NB4 (cell line): ENCODE measurements at regions not wholly inside any gene's neighbourhood (a gene's known extent, or its start where the extent isn't known, plus 50 kb on each side); places are given as distances from the start of the nearest gene placed in this dataset.
"Not testable (repeated sequence)": the region's sequence is repeated elsewhere in the genome, so short reads cannot be mapped to it uniquely, and the experiment has no call there.

Experiments
- DNase-seq: peaks from one replicate; pipeline ENCODE4 v3.0.0; 2010; ENCODE audit warnings: low read depth
- H3K4me3 ChIP-seq: one replicate; pipeline ENCODE4 v1.5.1; 2011; ENCODE audit warnings: mild to moderate bottlenecking, low read depth, low read length, moderate library complexity
- MYC ChIP-seq: IDR thresholded peaks from 2 replicates; pipeline ENCODE4 v1.6.1; 2011; ENCODE audit warnings: low read depth, low read length
- POLR2A ChIP-seq: IDR thresholded peaks from 2 replicates; pipeline ENCODE4 v1.6.1; 2011; ENCODE audit warnings: mild to moderate bottlenecking; ENCODE audit not compliant: insufficient read length; ENCODE audit errors: extremely low read depth
- TF ChIP-seq, protein P1 (sequence below): IDR thresholded peaks from 2 replicates; pipeline ENCODE4 v1.6.1; 2011; ENCODE audit warnings: low read depth, low read length
- TF ChIP-seq, protein P2 (sequence below): IDR thresholded peaks from one replicate; pipeline ENCODE4 v1.5.1; 2012; ENCODE audit warnings: low read depth, low read length

DNA sequence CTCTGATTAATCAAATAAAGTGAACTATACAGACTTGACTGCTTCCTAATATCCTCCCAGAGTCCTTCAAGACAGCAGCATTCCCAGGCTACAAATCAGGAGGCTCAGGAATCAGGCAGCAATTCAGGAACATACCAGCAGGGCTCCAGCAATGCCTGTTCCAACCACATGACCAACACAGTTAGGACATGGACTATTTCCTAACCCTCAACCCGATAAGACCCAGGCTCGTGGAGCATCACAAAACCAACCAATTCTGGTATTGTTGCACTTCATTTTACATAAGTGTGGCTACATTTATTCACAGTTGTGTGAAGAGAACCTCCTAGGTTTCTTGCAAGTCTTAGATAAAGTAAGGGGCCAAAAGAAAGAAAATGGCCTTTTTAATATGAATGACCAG, 546.2 kb upstream of the ADGRL2 start:
- TF ChIP-seq MYC (no peak), POLR2A (no peak)
- TF ChIP-seq, protein P1, sequence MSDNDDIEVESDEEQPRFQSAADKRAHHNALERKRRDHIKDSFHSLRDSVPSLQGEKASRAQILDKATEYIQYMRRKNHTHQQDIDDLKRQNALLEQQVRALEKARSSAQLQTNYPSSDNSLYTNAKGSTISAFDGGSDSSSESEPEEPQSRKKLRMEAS: no peak
- TF ChIP-seq, protein P2, sequence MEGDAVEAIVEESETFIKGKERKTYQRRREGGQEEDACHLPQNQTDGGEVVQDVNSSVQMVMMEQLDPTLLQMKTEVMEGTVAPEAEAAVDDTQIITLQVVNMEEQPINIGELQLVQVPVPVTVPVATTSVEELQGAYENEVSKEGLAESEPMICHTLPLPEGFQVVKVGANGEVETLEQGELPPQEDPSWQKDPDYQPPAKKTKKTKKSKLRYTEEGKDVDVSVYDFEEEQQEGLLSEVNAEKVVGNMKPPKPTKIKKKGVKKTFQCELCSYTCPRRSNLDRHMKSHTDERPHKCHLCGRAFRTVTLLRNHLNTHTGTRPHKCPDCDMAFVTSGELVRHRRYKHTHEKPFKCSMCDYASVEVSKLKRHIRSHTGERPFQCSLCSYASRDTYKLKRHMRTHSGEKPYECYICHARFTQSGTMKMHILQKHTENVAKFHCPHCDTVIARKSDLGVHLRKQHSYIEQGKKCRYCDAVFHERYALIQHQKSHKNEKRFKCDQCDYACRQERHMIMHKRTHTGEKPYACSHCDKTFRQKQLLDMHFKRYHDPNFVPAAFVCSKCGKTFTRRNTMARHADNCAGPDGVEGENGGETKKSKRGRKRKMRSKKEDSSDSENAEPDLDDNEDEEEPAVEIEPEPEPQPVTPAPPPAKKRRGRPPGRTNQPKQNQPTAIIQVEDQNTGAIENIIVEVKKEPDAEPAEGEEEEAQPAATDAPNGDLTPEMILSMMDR: no peak
- H3K4me3 ChIP-seq: no peak overlapping the region
- no peak for DNase-seq

DNA sequence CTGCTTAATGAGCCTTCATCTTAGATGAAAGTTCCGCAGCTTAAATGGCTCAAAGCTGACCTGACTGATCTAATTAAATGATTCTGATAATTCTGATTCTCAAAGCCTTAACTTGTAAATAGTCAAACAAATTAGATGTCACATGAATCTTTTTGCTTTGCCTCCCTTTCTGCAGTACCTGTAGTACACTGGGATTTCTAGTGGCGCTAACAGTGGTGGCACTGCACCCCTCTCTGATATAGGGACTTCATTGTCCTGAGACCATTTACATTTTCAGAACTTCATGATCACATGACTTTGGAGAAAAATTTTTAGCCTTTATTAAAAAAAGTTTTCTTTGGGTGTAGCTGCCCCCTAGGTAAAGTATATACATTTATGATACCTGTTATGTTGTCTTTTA, 546.7 kb upstream of the ADGRL2 start:
- no peak for DNase-seq
- TF ChIP-seq MYC (no peak), POLR2A (no peak)
- TF ChIP-seq, protein P1: no peak
- TF ChIP-seq, protein P2: no peak
- H3K4me3 ChIP-seq: no peak overlapping the region

DNA sequence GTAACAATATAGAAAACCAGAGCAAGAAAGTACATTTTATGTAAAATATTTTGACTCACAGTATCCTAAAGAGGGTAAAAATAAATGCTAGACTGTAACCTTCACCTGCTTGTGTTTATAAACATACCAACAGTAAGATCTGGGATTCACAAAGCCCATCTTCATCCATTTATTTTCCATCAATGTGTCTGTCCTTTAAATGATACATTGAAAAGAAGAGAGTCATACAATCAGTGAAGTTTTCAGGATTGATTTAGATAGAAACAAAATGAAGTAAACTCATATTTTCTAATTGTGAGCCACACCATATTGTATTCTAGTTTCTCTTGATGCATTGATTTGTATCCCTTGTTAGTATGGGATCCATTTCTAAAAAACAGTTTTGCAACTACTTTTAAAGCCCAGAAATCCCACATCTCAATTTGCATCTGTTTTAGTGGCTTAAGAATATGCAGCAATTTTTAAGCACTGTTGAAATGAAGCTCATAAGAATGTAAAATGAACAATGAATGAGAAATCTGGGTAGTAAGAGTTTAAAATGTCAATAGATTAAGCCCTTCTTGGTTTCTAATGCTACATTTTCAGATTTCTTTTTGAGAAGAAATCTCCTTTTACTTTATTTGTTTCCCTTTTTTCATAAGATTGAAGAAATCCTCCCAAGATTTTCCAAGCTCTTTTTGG, 548.1 kb upstream of the ADGRL2 start:
- no peak for DNase-seq
- H3K4me3 ChIP-seq: no peak overlapping the region
- TF ChIP-seq, protein P2: no peak
- TF ChIP-seq, protein P1: no peak
- TF ChIP-seq MYC (no peak), POLR2A (no peak)

DNA sequence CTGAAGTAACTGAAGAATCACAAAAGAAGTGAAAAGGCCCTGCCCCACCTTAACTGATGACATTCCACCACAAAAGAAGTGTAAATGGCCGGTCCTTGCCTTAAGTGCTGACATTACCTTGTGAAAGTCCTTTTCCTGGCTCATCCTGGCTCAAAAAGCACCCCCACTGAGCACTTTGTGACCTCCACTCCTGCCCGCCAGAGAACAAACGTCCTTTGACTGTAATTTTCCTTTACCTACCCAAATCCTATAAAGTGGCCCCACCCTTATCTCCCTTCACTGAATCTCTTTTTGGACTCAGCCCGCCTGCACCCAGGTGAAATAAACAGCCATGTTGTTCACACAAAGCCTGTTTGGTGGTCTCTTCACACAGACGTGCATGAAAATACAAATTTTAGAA, 549.9 kb upstream of the ADGRL2 start:
- H3K4me3 ChIP-seq, DNase-seq: not testable (repeated sequence)

DNA sequence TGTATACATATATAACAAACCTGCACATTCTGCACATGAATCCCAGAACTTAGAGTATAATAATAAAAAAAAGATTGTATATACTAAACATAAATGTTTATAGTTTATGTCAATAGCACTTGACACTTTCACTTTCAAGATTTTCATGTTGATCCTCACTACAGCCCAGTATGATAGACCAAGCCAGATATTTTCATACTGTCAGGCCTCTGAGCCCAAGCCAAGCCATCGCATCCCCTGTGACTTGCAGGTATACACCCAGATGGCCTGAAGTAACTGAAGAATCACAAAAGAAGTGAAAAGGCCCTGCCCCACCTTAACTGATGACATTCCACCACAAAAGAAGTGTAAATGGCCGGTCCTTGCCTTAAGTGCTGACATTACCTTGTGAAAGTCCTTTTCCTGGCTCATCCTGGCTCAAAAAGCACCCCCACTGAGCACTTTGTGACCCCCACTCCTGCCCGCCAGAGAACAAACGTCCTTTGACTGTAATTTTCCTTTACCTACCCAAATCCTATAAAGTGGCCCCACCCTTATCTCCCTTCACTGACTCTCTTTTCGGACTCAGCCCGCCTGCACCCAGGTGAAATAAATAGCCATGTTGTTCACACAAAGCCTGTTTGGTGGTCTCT, 555.5 kb upstream of the ADGRL2 start:
- not testable (repeated sequence) for H3K4me3 ChIP-seq, DNase-seq

DNA sequence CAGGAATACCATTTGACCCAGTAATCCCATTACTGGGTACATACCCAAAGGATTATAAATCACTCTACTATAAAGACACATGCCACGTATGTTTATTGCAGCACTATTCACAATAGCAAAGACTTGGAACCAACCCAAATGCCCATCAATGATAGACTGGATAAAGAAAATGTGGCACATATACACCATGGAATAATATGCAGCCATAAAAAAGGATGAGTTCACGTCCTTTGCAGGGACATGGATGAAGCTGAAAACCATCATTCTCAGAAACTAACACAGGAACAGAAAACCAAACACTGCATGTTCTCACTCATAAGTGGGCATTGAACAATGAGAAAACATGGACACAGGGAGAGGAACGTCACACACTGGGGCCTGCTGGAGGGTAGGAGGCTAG, 556.1 kb upstream of the ADGRL2 start:
- DNase-seq, H3K4me3 ChIP-seq: not testable (repeated sequence)

DNA sequence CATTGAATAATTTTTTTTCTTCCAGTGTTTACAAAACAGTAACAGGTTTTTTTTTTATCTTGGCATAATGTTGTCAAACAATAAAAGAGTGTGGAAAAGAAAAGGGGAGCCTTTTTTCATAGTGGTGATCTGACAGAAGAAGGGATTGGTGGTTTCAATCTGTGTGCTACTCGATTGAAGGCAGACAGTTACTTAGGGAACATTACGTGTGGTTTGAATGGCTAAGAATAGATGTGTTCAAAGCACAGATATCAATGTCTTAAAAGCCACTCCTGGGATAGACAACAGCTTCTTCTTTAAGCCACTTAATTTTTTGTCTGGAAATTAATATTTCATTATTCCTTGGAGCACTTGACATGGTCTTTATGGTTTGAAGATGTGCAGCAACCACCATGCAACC, 558.6 kb upstream of the ADGRL2 start:
- DNase-seq: no peak
- no peak overlapping the region for H3K4me3 ChIP-seq
- TF ChIP-seq, protein P2: no peak
- TF ChIP-seq, protein P1: no peak
- no peak for TF ChIP-seq MYC
- no peak for TF ChIP-seq POLR2A
